ENCODE measurements at regions not wholly inside any gene's neighbourhood (a gene's known extent, or its start where the extent isn't known, plus 50 kb on each side); places are given as distances from the start of the nearest gene placed in this dataset.

DNA sequence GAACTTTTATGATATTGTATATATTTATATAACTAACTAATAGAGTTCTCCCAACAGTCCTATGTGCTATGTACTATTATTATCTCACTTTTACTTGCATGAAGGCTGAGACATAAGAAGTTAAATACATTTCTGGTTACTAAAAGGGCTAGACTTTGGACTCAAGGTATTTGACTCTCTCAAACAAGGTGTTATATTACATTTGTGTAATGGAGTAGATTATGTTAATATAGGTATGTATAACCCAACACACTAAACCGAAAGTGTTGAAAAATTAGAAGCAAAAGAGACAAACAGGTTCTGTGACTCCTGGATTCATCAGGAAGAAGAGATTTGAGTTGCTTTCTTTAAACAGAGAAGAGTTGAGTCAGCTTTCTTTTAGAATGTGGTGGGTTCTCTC, 733.6 kb upstream of the ZEB2 start:
- no peak for ATAC-seq
- WGBS, 3 donors = 82 to 86% (median 85%) methylated on average over 1 of the region's 1 CpG

DNA sequence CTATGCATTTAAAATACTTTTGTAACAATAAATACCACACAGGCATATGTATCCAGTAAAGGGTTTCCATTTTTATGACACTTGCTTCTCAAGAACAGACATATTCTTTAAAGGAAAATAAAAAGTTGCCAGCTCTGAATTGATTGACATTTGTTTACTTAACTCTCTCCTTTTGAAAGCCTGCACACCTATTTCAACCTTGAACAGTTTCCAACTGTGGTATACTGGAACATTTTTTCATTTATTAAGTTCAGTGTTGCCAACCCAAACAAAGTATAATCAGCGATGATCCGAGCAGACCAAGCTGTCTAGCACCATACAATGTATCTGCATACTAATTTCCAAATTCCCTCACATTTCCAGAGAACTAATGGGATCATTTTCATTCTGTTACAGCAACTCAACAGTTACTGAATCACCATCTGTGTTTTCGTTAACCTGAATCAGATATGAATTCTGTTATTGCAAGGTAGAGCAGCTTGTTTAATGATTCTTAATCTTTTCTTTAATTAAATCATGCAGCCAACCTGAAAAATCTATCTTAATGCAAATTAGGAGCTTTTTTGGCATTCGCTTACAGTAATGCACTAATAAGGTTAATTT, 725.5 kb upstream of the ZEB2 start:
- WGBS, 3 donors = 81 to 83% (median 83%) methylated on average over 4 of the region's 4 CpGs
- no peaks in the 10 kb centered on the region for H3K36me3 ChIP-seq (ENCODE audit: insufficient read depth in 1 of 2, low read depth in 1 of 2)
- H3K27me3 ChIP-seq (ENCODE audit: insufficient read depth in 3 of 3, low read length in 2 of 3) = no peaks in the 10 kb centered on the region
- H3K27ac ChIP-seq = no peak overlapping the region
- H3K9me3 ChIP-seq = no peaks in the 10 kb centered on the region
- H3K4me3 ChIP-seq = no peak overlapping the region
- ATAC-seq = no peak
- no peak for DNase-seq
- intact Hi-C loops (cut with DNase I) = no loop called here
- TF ChIP-seq, protein P1, sequence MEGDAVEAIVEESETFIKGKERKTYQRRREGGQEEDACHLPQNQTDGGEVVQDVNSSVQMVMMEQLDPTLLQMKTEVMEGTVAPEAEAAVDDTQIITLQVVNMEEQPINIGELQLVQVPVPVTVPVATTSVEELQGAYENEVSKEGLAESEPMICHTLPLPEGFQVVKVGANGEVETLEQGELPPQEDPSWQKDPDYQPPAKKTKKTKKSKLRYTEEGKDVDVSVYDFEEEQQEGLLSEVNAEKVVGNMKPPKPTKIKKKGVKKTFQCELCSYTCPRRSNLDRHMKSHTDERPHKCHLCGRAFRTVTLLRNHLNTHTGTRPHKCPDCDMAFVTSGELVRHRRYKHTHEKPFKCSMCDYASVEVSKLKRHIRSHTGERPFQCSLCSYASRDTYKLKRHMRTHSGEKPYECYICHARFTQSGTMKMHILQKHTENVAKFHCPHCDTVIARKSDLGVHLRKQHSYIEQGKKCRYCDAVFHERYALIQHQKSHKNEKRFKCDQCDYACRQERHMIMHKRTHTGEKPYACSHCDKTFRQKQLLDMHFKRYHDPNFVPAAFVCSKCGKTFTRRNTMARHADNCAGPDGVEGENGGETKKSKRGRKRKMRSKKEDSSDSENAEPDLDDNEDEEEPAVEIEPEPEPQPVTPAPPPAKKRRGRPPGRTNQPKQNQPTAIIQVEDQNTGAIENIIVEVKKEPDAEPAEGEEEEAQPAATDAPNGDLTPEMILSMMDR (IDR thresholded peaks at IDR 0.05) = no peak
- H3K4me1 ChIP-seq = no peaks in the 10 kb centered on the region

More for the DNA sequence above, 733.6 kb upstream of the ZEB2 start:
- Histone ChIP-seq H3K4me3 (no peak overlapping the region), H3K36me3 (ENCODE audit: insufficient read depth in 1 of 2, low read depth in 1 of 2) (no peaks in the 10 kb centered on the region), H3K4me1 (no peaks in the 10 kb centered on the region), H3K27ac (no peak overlapping the region), H3K9me3 (no peaks in the 10 kb centered on the region), H3K27me3 (ENCODE audit: insufficient read depth in 3 of 3, low read length in 2 of 3) (no peaks in the 10 kb centered on the region)
- TF ChIP-seq, protein P1 (IDR thresholded peaks at IDR 0.05) = no peak
- intact Hi-C loops (cut with DNase I) = no loop called here
- no peak for DNase-seq

DNA sequence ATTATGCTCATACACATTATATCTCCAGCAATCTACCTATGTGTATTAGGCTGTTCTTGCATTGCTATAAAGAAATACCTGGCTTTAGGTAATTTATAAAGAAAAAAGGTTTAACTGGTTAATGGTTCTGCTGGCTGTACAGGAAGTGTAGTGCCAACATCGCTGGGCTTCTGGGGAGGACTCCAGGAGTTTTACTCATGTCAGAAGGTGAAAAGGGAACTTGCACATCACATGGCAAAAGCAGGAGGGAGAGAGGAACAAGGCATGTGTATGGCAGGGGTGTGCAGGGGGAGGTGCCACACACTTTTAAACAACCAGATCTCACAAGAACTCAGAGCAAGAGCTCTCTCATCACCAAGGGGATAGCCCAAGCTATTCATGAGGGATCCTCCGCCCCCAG, 715.4 kb upstream of the ZEB2 start:
- ATAC-seq = no peak
- Histone ChIP-seq H3K4me3 (no peak overlapping the region), H3K36me3 (ENCODE audit: insufficient read depth in 1 of 2, low read depth in 1 of 2) (no peaks in the 10 kb centered on the region), H3K27ac (no peak overlapping the region), H3K27me3 (ENCODE audit: insufficient read depth in 3 of 3, low read length in 2 of 3) (no peaks in the 10 kb centered on the region), H3K9me3 (no peaks in the 10 kb centered on the region), H3K4me1 (no peaks in the 10 kb centered on the region)
- TF ChIP-seq, protein P1 (IDR thresholded peaks at IDR 0.05) = no peak
- intact Hi-C loops (cut with DNase I) = no loop called here
- DNase-seq = no peak
- 87 to 93% (median 89%) methylated on average over 2 of the region's 2 CpGs for WGBS, 3 donors

DNA sequence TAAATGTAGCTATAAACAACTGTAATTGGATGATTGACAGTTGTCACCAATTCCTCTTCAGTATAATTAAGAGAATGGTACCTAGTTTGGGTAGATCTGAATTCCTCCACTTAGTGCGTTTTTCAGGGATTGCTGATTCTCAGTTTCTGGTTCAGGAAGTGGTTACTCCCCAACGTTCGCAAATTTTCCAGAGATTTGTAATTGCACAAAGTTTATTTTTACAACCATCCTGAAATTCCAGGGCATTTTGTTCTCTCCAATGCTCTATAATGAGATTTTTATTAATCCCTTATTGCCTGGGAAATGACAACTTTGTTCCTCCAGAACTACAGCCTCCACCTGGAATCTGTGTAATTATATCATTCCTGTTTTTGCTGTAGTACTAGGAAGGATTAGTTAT, 710.6 kb upstream of the ZEB2 start:
- TF ChIP-seq, protein P1 (IDR thresholded peaks at IDR 0.05) = no peak
- Histone ChIP-seq H3K27me3 (ENCODE audit: insufficient read depth in 3 of 3, low read length in 2 of 3) (no peaks in the 10 kb centered on the region), H3K36me3 (ENCODE audit: insufficient read depth in 1 of 2, low read depth in 1 of 2) (no peaks in the 10 kb centered on the region), H3K4me1 (no peaks in the 10 kb centered on the region), H3K9me3 (no peaks in the 10 kb centered on the region), H3K4me3 (no peak overlapping the region), H3K27ac (no peak overlapping the region)
- no peak for DNase-seq
- ATAC-seq = no peak
- intact Hi-C loops (cut with DNase I) = no loop called here
- WGBS, 3 donors = 60 to 73% (median 65%) methylated on average over 3 of the region's 3 CpGs

DNA sequence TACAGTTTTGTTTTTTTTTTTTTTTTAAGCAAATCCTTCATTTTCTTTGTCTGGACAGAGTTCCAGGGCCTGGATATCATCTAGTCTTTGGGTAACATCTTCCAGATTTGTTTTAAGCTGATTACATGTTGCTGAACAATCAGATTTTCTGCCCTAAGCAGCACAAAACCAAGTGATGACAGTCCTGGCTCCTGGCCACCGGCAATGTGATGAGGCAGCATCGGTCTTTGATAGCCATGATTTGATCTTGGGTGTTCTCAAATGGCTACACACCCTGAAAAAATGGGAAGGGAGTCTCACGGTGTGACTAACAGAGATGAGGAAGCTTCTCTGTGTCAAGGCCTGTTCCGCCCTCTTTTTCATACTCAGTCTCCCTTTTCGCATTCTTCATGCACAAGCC, 708.6 kb upstream of the ZEB2 start:
- no peaks in the 10 kb centered on the region for H3K4me1 ChIP-seq
- DNase-seq (no peak), ATAC-seq (no peak)
- H3K27me3 ChIP-seq (ENCODE audit: insufficient read depth in 3 of 3, low read length in 2 of 3) = no peaks in the 10 kb centered on the region
- H3K36me3 ChIP-seq (ENCODE audit: insufficient read depth in 1 of 2, low read depth in 1 of 2) = no peaks in the 10 kb centered on the region
- no peak overlapping the region for H3K27ac ChIP-seq
- 52 to 55% (median 54%) methylated on average over 5 of the region's 5 CpGs for WGBS, 3 donors
- no peaks in the 10 kb centered on the region for H3K9me3 ChIP-seq
- intact Hi-C loops (cut with DNase I) = no loop called here
- no peak overlapping the region for H3K4me3 ChIP-seq
- TF ChIP-seq, protein P1 (IDR thresholded peaks at IDR 0.05) = no peak

Measured in psoas muscle (tissue), 7 donors.